Neutrophil (primary cell): ENCODE measurements at regions not wholly inside any gene's neighbourhood (a gene's known extent, or its start where the extent isn't known, plus 50 kb on each side); places are given as distances from the start of the nearest gene placed in this dataset.

Source experiments
- H3K27ac ChIP-seq: fragments of 200-600 bp; sonication (generic); 2 replicates; pipeline ENCODE4 v1.5.1; 2016; ENCODE audit warnings: mild to moderate bottlenecking, moderate library complexity
- H3K27me3 ChIP-seq: fragments of 200-600 bp; sonication (generic); 2 replicates; pipeline ENCODE4 v1.6.0; 2016; ENCODE audit warnings: mild to moderate bottlenecking
- H3K36me3 ChIP-seq: fragments of 200-600 bp; sonication (generic); 2 replicates; pipeline ENCODE4 v1.5.1; 2017
- H3K4me1 ChIP-seq, 2 experiments: fragments of 200-600 bp in 1 of 2; sonication (generic) in 1 of 2; 1 replicate in 1 of 2; 2 replicates in 1 of 2; pipeline versions ENCODE4 v1.5.1 to v1.6.1; 2013 to 2016; ENCODE audit warnings: low read depth in 1 of 2, low read length in 1 of 2, mild to moderate bottlenecking in 1 of 2, moderate library complexity in 1 of 2; ENCODE audit not compliant: control insufficient read depth in 1 of 2, insufficient read depth in 1 of 2
- H3K4me3 ChIP-seq, 2 experiments: fragments of 200-600 bp in 1 of 2; sonication (generic) in 1 of 2; 1 replicate in 1 of 2; 2 replicates in 1 of 2; pipeline ENCODE4 v1.5.1; 2013 to 2016; ENCODE audit warnings: low read depth in 1 of 2, low read length in 1 of 2, mild to moderate bottlenecking in 1 of 2, moderate library complexity in 1 of 2
- H3K9me3 ChIP-seq: fragments of 200-600 bp; sonication (generic); 2 replicates; pipeline ENCODE4 v1.5.1; 2016
- TF ChIP-seq, protein P1 (sequence below): fragments of 200-600 bp; sonication (generic); IDR thresholded peaks from 2 replicates; pipeline ENCODE4 v1.5.1; 2016; ENCODE audit warnings: antibody characterized with exemption

DNA sequence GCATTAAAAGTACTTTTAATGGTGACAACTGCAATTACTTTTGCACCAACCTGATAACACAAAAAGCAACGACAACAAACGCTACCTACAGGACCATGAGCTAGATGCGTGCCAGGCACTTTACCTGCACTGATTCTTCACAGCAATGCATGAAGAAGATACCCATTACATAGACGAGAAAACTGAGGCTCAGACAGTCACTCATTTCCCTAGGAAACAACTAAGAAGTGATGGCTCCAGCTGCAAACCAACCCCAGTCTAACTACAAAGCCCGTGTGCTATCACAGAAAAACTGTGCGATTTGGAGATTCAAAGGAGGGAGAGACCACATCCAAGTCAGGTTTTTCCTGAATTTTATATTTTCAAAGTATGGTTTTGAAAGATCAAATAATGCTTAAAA is 80.1 kb upstream of the TP53I11 start:
- H3K36me3 ChIP-seq = no peaks in the 10 kb centered on the region
- TF ChIP-seq, protein P1, sequence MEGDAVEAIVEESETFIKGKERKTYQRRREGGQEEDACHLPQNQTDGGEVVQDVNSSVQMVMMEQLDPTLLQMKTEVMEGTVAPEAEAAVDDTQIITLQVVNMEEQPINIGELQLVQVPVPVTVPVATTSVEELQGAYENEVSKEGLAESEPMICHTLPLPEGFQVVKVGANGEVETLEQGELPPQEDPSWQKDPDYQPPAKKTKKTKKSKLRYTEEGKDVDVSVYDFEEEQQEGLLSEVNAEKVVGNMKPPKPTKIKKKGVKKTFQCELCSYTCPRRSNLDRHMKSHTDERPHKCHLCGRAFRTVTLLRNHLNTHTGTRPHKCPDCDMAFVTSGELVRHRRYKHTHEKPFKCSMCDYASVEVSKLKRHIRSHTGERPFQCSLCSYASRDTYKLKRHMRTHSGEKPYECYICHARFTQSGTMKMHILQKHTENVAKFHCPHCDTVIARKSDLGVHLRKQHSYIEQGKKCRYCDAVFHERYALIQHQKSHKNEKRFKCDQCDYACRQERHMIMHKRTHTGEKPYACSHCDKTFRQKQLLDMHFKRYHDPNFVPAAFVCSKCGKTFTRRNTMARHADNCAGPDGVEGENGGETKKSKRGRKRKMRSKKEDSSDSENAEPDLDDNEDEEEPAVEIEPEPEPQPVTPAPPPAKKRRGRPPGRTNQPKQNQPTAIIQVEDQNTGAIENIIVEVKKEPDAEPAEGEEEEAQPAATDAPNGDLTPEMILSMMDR = no peak
- H3K4me1 ChIP-seq = peaks cover 7 to 8% of the 10 kb centered on the region in 2 experiments
- no peaks in the 10 kb centered on the region for H3K9me3 ChIP-seq
- no peak overlapping the region for H3K27ac ChIP-seq
- peaks cover 8% of the 10 kb centered on the region for H3K27me3 ChIP-seq
- H3K4me3 ChIP-seq = no peak overlapping the region

- Histone ChIP-seq H3K4me3 (no peak overlapping the region), H3K27me3 (peaks cover 8% of the 10 kb centered on the region), H3K36me3 (no peaks in the 10 kb centered on the region), H3K9me3 (no peaks in the 10 kb centered on the region), H3K27ac (peak overlapping the region; percentile 35), H3K4me1 (peaks cover 7 to 8% of the 10 kb centered on the region in 2 experiments)
- TF ChIP-seq, protein P1 = no peak
Observed at GRCh38 chr11:45031912-45032519, 81.3 kb upstream of the TP53I11 start.

GRCh38 chr11:45035413-45035812 is 84.7 kb upstream of the TP53I11 start:
- TF ChIP-seq, protein P1 = no peak
- H3K27ac ChIP-seq = no peak overlapping the region
- H3K9me3 ChIP-seq = no peaks in the 10 kb centered on the region
- peaks cover 7 to 8% of the 10 kb centered on the region in 2 experiments for H3K4me1 ChIP-seq
- no peaks in the 10 kb centered on the region for H3K27me3 ChIP-seq
- H3K4me3 ChIP-seq = no peak overlapping the region
- H3K36me3 ChIP-seq = no peaks in the 10 kb centered on the region

DNA sequence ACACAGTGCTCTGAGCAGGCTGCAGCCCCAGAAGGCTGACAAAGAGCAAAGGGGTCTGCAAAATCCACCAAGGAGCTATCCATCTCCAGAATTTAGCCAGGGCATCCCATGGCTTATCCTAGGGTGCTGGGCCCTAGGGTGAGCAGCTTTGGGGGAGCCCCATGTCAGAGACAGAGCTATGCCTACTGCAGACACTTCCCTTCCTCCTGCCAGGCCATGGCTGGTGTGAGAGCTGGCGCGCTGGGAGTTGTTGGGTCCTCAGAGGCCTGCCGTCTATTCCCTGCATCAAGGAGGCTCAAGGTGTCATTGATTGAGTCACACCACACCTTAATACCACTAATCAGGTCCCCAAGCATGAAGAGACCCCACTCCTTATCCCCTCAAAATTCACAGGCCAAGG is 85.3 kb upstream of the TP53I11 start:
- H3K4me3 ChIP-seq = no peak overlapping the region
- peaks cover 7 to 8% of the 10 kb centered on the region in 2 experiments for H3K4me1 ChIP-seq
- H3K36me3 ChIP-seq = no peaks in the 10 kb centered on the region
- H3K9me3 ChIP-seq = no peaks in the 10 kb centered on the region
- no peak overlapping the region for H3K27ac ChIP-seq
- no peaks in the 10 kb centered on the region for H3K27me3 ChIP-seq
- TF ChIP-seq, protein P1 = no peak

GRCh38 chr11:45036733-45037132 is 86.0 kb upstream of the TP53I11 start:
- TF ChIP-seq, protein P1 = no peak
- H3K36me3 ChIP-seq = no peaks in the 10 kb centered on the region
- H3K4me3 ChIP-seq = no peak overlapping the region
- no peak overlapping the region for H3K27ac ChIP-seq
- H3K4me1 ChIP-seq = peaks cover 7 to 8% of the 10 kb centered on the region in 2 experiments
- no peaks in the 10 kb centered on the region for H3K27me3 ChIP-seq
- H3K9me3 ChIP-seq = no peaks in the 10 kb centered on the region
